DMS 273 (cell line): ENCODE measurements at regions not wholly inside any gene's neighbourhood (a gene's known extent, or its start where the extent isn't known, plus 50 kb on each side); places are given as distances from the start of the nearest gene placed in this dataset.

Source experiments
- DNase-seq: peaks from one replicate; lab custom pipeline; 2025; ENCODE audit not compliant: unreplicated experiment; lab: John Stamatoyannopoulos, UW

GRCh38 chr18:42261731-42262130 lies 306.7 kb downstream of the PIK3C3 start:
- DNase-seq, result no peak

GRCh38 chr18:42264497-42264896 lies 309.5 kb downstream of the PIK3C3 start:
- DNase-seq, result no peak

GRCh38 chr18:42268186-42268725 lies 313.2 kb downstream of the PIK3C3 start:
- no peak for DNase-seq

- peak; percentile 76 for DNase-seq
Observed at GRCh38 chr18:42268798-42269197, 313.8 kb downstream of the PIK3C3 start.

GRCh38 chr18:42271647-42272414 lies 316.8 kb downstream of the PIK3C3 start:
- no peak for DNase-seq

GRCh38 chr18:42274488-42275137 lies 319.6 kb downstream of the PIK3C3 start:
- peak; percentile 84 for DNase-seq

GRCh38 chr18:42275138-42275535 lies 320.1 kb downstream of the PIK3C3 start:
- DNase-seq, result no peak

- no peak for DNase-seq
Observed at GRCh38 chr18:42275949-42276730, 321.1 kb downstream of the PIK3C3 start.

GRCh38 chr18:42281124-42281523 lies 326.1 kb downstream of the PIK3C3 start:
- DNase-seq, result no peak

- DNase-seq, result no peak
Observed at GRCh38 chr18:42281851-42282250, 326.8 kb downstream of the PIK3C3 start.

- DNase-seq, result peak; percentile 10
Observed at GRCh38 chr18:42287047-42287446, 332.0 kb downstream of the PIK3C3 start.

GRCh38 chr18:42288129-42288528 lies 333.1 kb downstream of the PIK3C3 start:
- DNase-seq, result no peak

GRCh38 chr18:42289526-42289925 lies 334.5 kb downstream of the PIK3C3 start:
- DNase-seq, result peak; percentile 5

GRCh38 chr18:42290318-42291307 lies 335.6 kb downstream of the PIK3C3 start:
- DNase-seq, result no peak

- no peak for DNase-seq
Observed at GRCh38 chr18:42292654-42293053, 337.6 kb downstream of the PIK3C3 start.

- DNase-seq, result no peak
Observed at GRCh38 chr18:42296192-42296591, 341.2 kb downstream of the PIK3C3 start.

- DNase-seq, result no peak
Observed at GRCh38 chr18:42296723-42297122, 341.7 kb downstream of the PIK3C3 start.

GRCh38 chr18:42298759-42299675 lies 344.0 kb downstream of the PIK3C3 start:
- DNase-seq, result peak; percentile 88

GRCh38 chr18:42305869-42306593 lies 351.0 kb downstream of the PIK3C3 start:
- no peak for DNase-seq
